H9 (cell line): ENCODE measurements at regions not wholly inside any gene's neighbourhood (a gene's known extent, or its start where the extent isn't known, plus 50 kb on each side); places are given as distances from the start of the nearest gene placed in this dataset.
"Not testable (repeated sequence)": the region's sequence is repeated elsewhere in the genome, so short reads cannot be mapped to it uniquely, and the experiment has no call there.

Source experiments
- DNase-seq: peaks from one replicate; pipeline ENCODE4 v3.0.0-alpha.2; 2017
- H2AFZ ChIP-seq: one replicate; pipeline ENCODE4 v1.6.1; 2013; ENCODE audit warnings: mild to moderate bottlenecking, low read length, control low read depth, moderate library complexity
- H2AK5ac ChIP-seq: 2 replicates; pipeline ENCODE4 v1.6.1; 2013; ENCODE audit warnings: low read length, control low read depth, mixed read lengths; ENCODE audit not compliant: insufficient read length
- H2BK120ac ChIP-seq: one replicate; pipeline ENCODE4 v1.6.1; 2013; ENCODE audit warnings: low read depth, mild to moderate bottlenecking, low read length, control low read depth, inconsistent platforms; ENCODE audit not compliant: poor library complexity, severe bottlenecking
- H2BK12ac ChIP-seq: 2 replicates; pipeline ENCODE4 v1.6.1; 2013; ENCODE audit warnings: low read length, control low read depth, mixed read lengths, low read depth; ENCODE audit not compliant: insufficient read length
- H2BK15ac ChIP-seq: 2 replicates; pipeline ENCODE4 v1.6.1; 2013; ENCODE audit warnings: low read depth, low read length, control low read depth
- H2BK20ac ChIP-seq: one replicate; pipeline ENCODE4 v1.6.1; 2013; ENCODE audit warnings: low read depth, mild to moderate bottlenecking, low read length, control low read depth, inconsistent platforms; ENCODE audit not compliant: poor library complexity, severe bottlenecking
- H2BK5ac ChIP-seq: 2 replicates; pipeline ENCODE4 v1.6.1; 2013; ENCODE audit warnings: low read length, control low read depth, mixed read lengths; ENCODE audit not compliant: insufficient read length
- H3K14ac ChIP-seq: 2 replicates; pipeline ENCODE4 v1.6.1; 2013; ENCODE audit warnings: low read length, control low read depth; ENCODE audit not compliant: insufficient read depth
- H3K18ac ChIP-seq: 2 replicates; pipeline ENCODE4 v1.6.1; 2013; ENCODE audit warnings: low read depth, mild to moderate bottlenecking, mixed read lengths, low read length, control low read depth; ENCODE audit not compliant: insufficient read length
- H3K23ac ChIP-seq: 2 replicates; pipeline ENCODE4 v1.6.1; 2013; ENCODE audit warnings: low read length, control low read depth, mixed read lengths, low read depth; ENCODE audit not compliant: insufficient read length
- H3K23me2 ChIP-seq: 2 replicates; pipeline ENCODE4 v1.6.1; 2013; ENCODE audit warnings: low read depth, mild to moderate bottlenecking, mixed read lengths, low read length, control low read depth; ENCODE audit not compliant: insufficient read length, poor library complexity, severe bottlenecking
- H3K27ac ChIP-seq: 2 replicates; pipeline ENCODE4 v1.5.1; 2013; ENCODE audit warnings: low read length, control low read depth, mixed read lengths, low read depth; ENCODE audit not compliant: insufficient read length
- H3K27me3 ChIP-seq: 2 replicates; pipeline ENCODE4 v1.6.1; 2013; ENCODE audit warnings: low read length, control low read depth, inconsistent platforms; ENCODE audit not compliant: insufficient read depth
- H3K4ac ChIP-seq: 2 replicates; pipeline ENCODE4 v1.6.1; 2013; ENCODE audit warnings: low read depth, mild to moderate bottlenecking, control low read depth, inconsistent platforms, low read length, moderate library complexity
- H3K4me1 ChIP-seq: 2 replicates; pipeline ENCODE4 v1.6.1; 2013; ENCODE audit warnings: low read length, control low read depth, inconsistent platforms; ENCODE audit not compliant: insufficient read depth
- H3K4me2 ChIP-seq: 2 replicates; pipeline ENCODE4 v1.6.1; 2013; ENCODE audit warnings: low read length, control low read depth, mixed read lengths; ENCODE audit not compliant: insufficient read length, insufficient read depth
- H3K56ac ChIP-seq: 2 replicates; pipeline ENCODE4 v1.6.1; 2013; ENCODE audit warnings: low read depth, mild to moderate bottlenecking, mixed read lengths, low read length, control low read depth; ENCODE audit not compliant: insufficient read length
- H3K79me1 ChIP-seq: 2 replicates; pipeline ENCODE4 v1.6.1; 2013; ENCODE audit warnings: low read depth, mild to moderate bottlenecking, moderate library complexity, low read length, control low read depth, inconsistent platforms; ENCODE audit not compliant: insufficient read depth, poor library complexity, severe bottlenecking
- H3K79me2 ChIP-seq: 2 replicates; pipeline ENCODE4 v1.6.1; 2013; ENCODE audit warnings: low read length, control low read depth, inconsistent platforms; ENCODE audit not compliant: insufficient read depth
- H3K9ac ChIP-seq: 2 replicates; pipeline ENCODE4 v1.6.1; 2013; ENCODE audit warnings: low read length, control low read depth, mixed read lengths; ENCODE audit not compliant: insufficient read length; ENCODE audit errors: extremely low read depth
- H3K9me3 ChIP-seq: one replicate; pipeline ENCODE4 v1.6.1; 2013; ENCODE audit warnings: low read depth, low read length, inconsistent platforms; ENCODE audit not compliant: control insufficient read depth
- H3T11ph ChIP-seq: one replicate; pipeline ENCODE4 v1.6.1; 2013; ENCODE audit warnings: mild to moderate bottlenecking, low read length, control low read depth, inconsistent platforms
- H4K20me1 ChIP-seq: one replicate; pipeline ENCODE4 v1.6.1; 2013; ENCODE audit not compliant: control insufficient read depth, insufficient read length, insufficient read depth
- H4K5ac ChIP-seq: 2 replicates; pipeline ENCODE4 v1.6.1; 2013; ENCODE audit warnings: low read depth, mild to moderate bottlenecking, mixed read lengths, low read length, control low read depth; ENCODE audit not compliant: insufficient read length
- H4K8ac ChIP-seq: replicated peaks from 2 replicates; pipeline ENCODE4 v1.6.1; 2013; ENCODE audit warnings: low read length, control low read depth, mixed read lengths, low read depth; ENCODE audit not compliant: insufficient read length
- H4K91ac ChIP-seq: 2 replicates; pipeline ENCODE4 v1.6.1; 2013; ENCODE audit warnings: low read depth, mild to moderate bottlenecking, moderate library complexity, mixed read lengths, low read length, control low read depth; ENCODE audit not compliant: insufficient read length
- H3K27ac Mint-ChIP-seq, 3 experiments: 2 replicates in 2 of 3; 3 replicates in 1 of 3; pipeline ENCODE4 v1.8.0; 2020 to 2021; ENCODE audit warnings: mixed read lengths in 3 of 3, mild to moderate bottlenecking in 1 of 3, moderate library complexity in 1 of 3
- H3K27me3 Mint-ChIP-seq: 2 replicates; pipeline ENCODE4 v1.8.0; 2021; ENCODE audit warnings: low read depth, mild to moderate bottlenecking, moderate library complexity, mixed read lengths
- H3K36me3 Mint-ChIP-seq, 3 experiments: 2 replicates in 2 of 3; 3 replicates in 1 of 3; pipeline ENCODE4 v1.8.0; 2020 to 2021; ENCODE audit warnings: low read depth in 3 of 3, mixed read lengths in 3 of 3; ENCODE audit not compliant: insufficient read depth in 1 of 3
- H3K4me1 Mint-ChIP-seq, 2 experiments: 2 replicates each; pipeline ENCODE4 v1.8.0; 2020; ENCODE audit warnings: mixed read lengths in 2 of 2
- H3K4me3 Mint-ChIP-seq, 2 experiments: 2 replicates in 1 of 2; 3 replicates in 1 of 2; pipeline ENCODE4 v1.8.0; 2020 to 2021; ENCODE audit warnings: mild to moderate bottlenecking in 2 of 2, mixed read lengths in 2 of 2, moderate library complexity in 1 of 2
- H3K9me3 Mint-ChIP-seq, 2 experiments: 2 replicates in 1 of 2; 3 replicates in 1 of 2; pipeline ENCODE4 v1.8.0; 2020; ENCODE audit warnings: mild to moderate bottlenecking in 2 of 2, mixed read lengths in 2 of 2, moderate library complexity in 1 of 2
- WGBS: extraction: QIAGEN DNeasy Blood & Tissue Kit; methylation state at CpG from one replicate; pipeline ENCODE4 v1.1.7; 2013; ENCODE audit warnings: missing lambda C conversion rate, low lambda C conversion rate, mixed read lengths; ENCODE audit not compliant: insufficient read length; ENCODE audit errors: extremely low coverage; 5-methylcytosine and 5-hydroxymethylcytosine counted together
- TF ChIP-seq, protein P1 (sequence below): fragments of 200-600 bp; sonication (generic); conservative IDR thresholded peaks from 3 replicates; pipeline ENCODE4 v1.8.0; 2021; ENCODE audit warnings: antibody characterized with exemption, mild to moderate bottlenecking

DNA sequence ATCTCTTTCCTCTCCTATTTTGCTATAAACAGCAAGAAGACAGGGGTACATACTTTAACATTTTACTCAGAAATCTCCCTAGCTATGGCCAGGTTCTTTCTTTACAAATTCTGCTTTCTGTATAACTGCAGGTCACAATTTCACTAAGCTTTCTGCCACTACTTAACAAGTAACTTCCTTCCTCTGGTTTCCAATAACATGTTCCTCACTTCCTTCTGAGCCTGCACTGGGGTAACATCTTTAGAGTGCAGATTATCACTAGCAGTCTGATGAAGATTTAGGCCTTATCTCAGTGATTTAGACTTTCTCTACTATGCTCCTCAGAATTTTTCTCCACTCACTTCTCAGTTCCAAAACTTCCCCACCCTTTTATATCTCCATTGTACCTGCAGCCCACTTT lies 1930.5 kb upstream of the AGA start:
- no peak overlapping the region for H3K9ac ChIP-seq
- no peak overlapping the region for H4K8ac ChIP-seq
- H3K4me3 Mint-ChIP-seq, result no peak overlapping the region
- H4K20me1 ChIP-seq, result no peaks in the 10 kb centered on the region
- H3K4me1 ChIP-seq, result no peaks in the 10 kb centered on the region
- H3K18ac ChIP-seq, result no peak overlapping the region
- no peak overlapping the region for H2AK5ac ChIP-seq
- no peaks in the 10 kb centered on the region for H3K9me3 Mint-ChIP-seq
- no peaks in the 10 kb centered on the region for H3K27me3 ChIP-seq
- H3K4ac ChIP-seq, result no peak overlapping the region
- H2BK20ac ChIP-seq, result no peak overlapping the region
- no peak overlapping the region for H3K27ac ChIP-seq
- no peaks in the 10 kb centered on the region for H3K27me3 Mint-ChIP-seq
- H3K14ac ChIP-seq, result no peak overlapping the region
- H4K5ac ChIP-seq, result no peak overlapping the region
- H3K79me2 ChIP-seq, result no peaks in the 10 kb centered on the region
- H3T11ph ChIP-seq, result no peak overlapping the region
- H3K23me2 ChIP-seq, result no peaks in the 10 kb centered on the region
- no peak overlapping the region for H3K23ac ChIP-seq
- no peak overlapping the region for H2BK15ac ChIP-seq
- no peaks in the 10 kb centered on the region for H3K4me1 Mint-ChIP-seq
- no peak overlapping the region for H2BK120ac ChIP-seq
- no peak overlapping the region for H4K91ac ChIP-seq
- no peak overlapping the region for H2AFZ ChIP-seq
- H2BK5ac ChIP-seq, result no peak overlapping the region
- no peak overlapping the region for H3K4me2 ChIP-seq
- H3K79me1 ChIP-seq, result no peaks in the 10 kb centered on the region
- no peak overlapping the region for H3K56ac ChIP-seq
- no peaks in the 10 kb centered on the region for H3K36me3 Mint-ChIP-seq
- TF ChIP-seq, protein P1, sequence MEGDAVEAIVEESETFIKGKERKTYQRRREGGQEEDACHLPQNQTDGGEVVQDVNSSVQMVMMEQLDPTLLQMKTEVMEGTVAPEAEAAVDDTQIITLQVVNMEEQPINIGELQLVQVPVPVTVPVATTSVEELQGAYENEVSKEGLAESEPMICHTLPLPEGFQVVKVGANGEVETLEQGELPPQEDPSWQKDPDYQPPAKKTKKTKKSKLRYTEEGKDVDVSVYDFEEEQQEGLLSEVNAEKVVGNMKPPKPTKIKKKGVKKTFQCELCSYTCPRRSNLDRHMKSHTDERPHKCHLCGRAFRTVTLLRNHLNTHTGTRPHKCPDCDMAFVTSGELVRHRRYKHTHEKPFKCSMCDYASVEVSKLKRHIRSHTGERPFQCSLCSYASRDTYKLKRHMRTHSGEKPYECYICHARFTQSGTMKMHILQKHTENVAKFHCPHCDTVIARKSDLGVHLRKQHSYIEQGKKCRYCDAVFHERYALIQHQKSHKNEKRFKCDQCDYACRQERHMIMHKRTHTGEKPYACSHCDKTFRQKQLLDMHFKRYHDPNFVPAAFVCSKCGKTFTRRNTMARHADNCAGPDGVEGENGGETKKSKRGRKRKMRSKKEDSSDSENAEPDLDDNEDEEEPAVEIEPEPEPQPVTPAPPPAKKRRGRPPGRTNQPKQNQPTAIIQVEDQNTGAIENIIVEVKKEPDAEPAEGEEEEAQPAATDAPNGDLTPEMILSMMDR, result no peak
- DNase-seq, result no peak
- no peak overlapping the region for H3K27ac Mint-ChIP-seq
- H2BK12ac ChIP-seq, result no peak overlapping the region
- no peaks in the 10 kb centered on the region for H3K9me3 ChIP-seq

DNA sequence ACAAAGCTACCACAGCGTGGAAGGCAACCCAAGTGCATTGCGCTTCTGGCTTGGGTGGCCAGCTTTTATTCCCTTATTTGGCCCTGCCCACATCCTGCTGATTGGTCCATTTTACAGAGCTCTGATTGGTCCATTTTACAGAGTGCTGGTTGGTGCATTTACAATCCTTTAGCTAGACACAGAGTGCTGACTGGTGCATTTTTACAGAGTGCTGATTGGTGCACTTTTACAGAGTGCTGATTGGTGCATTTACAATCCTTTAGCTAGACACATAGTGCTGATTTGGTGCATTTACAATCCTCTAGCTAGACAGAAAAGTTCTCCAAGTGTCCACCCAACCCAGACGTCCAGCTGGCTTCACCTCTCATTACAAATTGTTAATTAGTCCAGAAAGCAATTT lies 1936.6 kb upstream of the AGA start:
- not testable (repeated sequence) for H3K27ac Mint-ChIP-seq, H3T11ph ChIP-seq, H3K79me2 ChIP-seq, H2AK5ac ChIP-seq, H3K4ac ChIP-seq, H3K9ac ChIP-seq, DNase-seq, H2AFZ ChIP-seq, H3K18ac ChIP-seq, H3K36me3 Mint-ChIP-seq, H3K27me3 Mint-ChIP-seq, H2BK12ac ChIP-seq, H4K91ac ChIP-seq, H4K20me1 ChIP-seq, H3K4me2 ChIP-seq, H3K79me1 ChIP-seq, H3K23me2 ChIP-seq, H2BK20ac ChIP-seq, H3K14ac ChIP-seq, H4K8ac ChIP-seq, H3K4me1 ChIP-seq, H4K5ac ChIP-seq, H2BK120ac ChIP-seq, H3K27ac ChIP-seq, H3K9me3 ChIP-seq, H3K4me1 Mint-ChIP-seq, H3K4me3 Mint-ChIP-seq, H3K23ac ChIP-seq, H2BK15ac ChIP-seq, H3K9me3 Mint-ChIP-seq, H3K27me3 ChIP-seq, H2BK5ac ChIP-seq, H3K56ac ChIP-seq
- WGBS, result no CpG with 5 or more reads among the region's 3 CpGs
